ENCODE measurements at regions not wholly inside any gene's neighbourhood (a gene's known extent, or its start where the extent isn't known, plus 50 kb on each side); places are given as distances from the start of the nearest gene placed in this dataset.
A peak's percentile ranks its signal among the peaks of the same experiment; 100 is the strongest.
"Not testable (repeated sequence)": the region's sequence is repeated elsewhere in the genome, so short reads cannot be mapped to it uniquely, and the experiment has no call there.

GRCh38 chrX:83588409-83588808 lies 80.3 kb downstream of the POU3F4 start:
- no peak overlapping the region for H3K27ac ChIP-seq (ENCODE audit: low read depth, low read length)
- no peaks in the 10 kb centered on the region for H3K27me3 ChIP-seq (ENCODE audit: control insufficient read depth in 2 of 2, insufficient read depth in 2 of 2, low read length in 2 of 2)
- intact Hi-C loops (cut with micrococcal nuclease): no loop called here
- H3K9me3 Mint-ChIP-seq: no peaks in the 10 kb centered on the region
- ChIA-PET POLR2A (no interaction called here), CTCF (no interaction called here)
- no peaks in the 10 kb centered on the region for H3K4me1 ChIP-seq (ENCODE audit: control insufficient read depth in 2 of 2, insufficient read depth in 2 of 2, low read length in 2 of 2)
- DNase-seq (no peak), ATAC-seq (no peak)
- H3K4me3 Mint-ChIP-seq: no peak overlapping the region
- no peaks in the 10 kb centered on the region for H3K4me1 Mint-ChIP-seq
- no peak overlapping the region for H3K4me3 ChIP-seq (ENCODE audit: low read length)
- no peaks in the 10 kb centered on the region for H3K36me3 ChIP-seq (ENCODE audit: control insufficient read depth in 2 of 3, insufficient read depth in 3 of 3, low read length in 3 of 3)
- no peaks in the 10 kb centered on the region for H3K9me3 ChIP-seq (ENCODE audit: control insufficient read depth in 2 of 3, low read length in 3 of 3)
- H3K27ac Mint-ChIP-seq: no peak overlapping the region
- no peaks in the 10 kb centered on the region for H3K36me3 Mint-ChIP-seq
- H3K27me3 Mint-ChIP-seq: no peaks in the 10 kb centered on the region

- H3K36me3 Mint-ChIP-seq: no peaks in the 10 kb centered on the region
- DNase-seq (no peak), ATAC-seq (no peak)
- no peaks in the 10 kb centered on the region for H3K4me1 ChIP-seq (ENCODE audit: control insufficient read depth in 2 of 2, insufficient read depth in 2 of 2, low read length in 2 of 2)
- no peaks in the 10 kb centered on the region for H3K27me3 ChIP-seq (ENCODE audit: control insufficient read depth in 2 of 2, insufficient read depth in 2 of 2, low read length in 2 of 2)
- intact Hi-C loops (cut with micrococcal nuclease): no loop called here
- H3K27me3 Mint-ChIP-seq: no peaks in the 10 kb centered on the region
- no peaks in the 10 kb centered on the region for H3K4me1 Mint-ChIP-seq
- H3K4me3 ChIP-seq (ENCODE audit: low read length): no peak overlapping the region
- H3K4me3 Mint-ChIP-seq: no peak overlapping the region
- no peaks in the 10 kb centered on the region for H3K9me3 ChIP-seq (ENCODE audit: control insufficient read depth in 2 of 3, low read length in 3 of 3)
- H3K9me3 Mint-ChIP-seq: no peaks in the 10 kb centered on the region
- H3K27ac Mint-ChIP-seq: no peak overlapping the region
- CTCF ChIA-PET: no interaction called here
- H3K27ac ChIP-seq (ENCODE audit: low read depth, low read length): no peak overlapping the region
- H3K36me3 ChIP-seq (ENCODE audit: control insufficient read depth in 2 of 3, insufficient read depth in 3 of 3, low read length in 3 of 3): no peaks in the 10 kb centered on the region
- POLR2A ChIA-PET: no interaction called here
These were observed 85.7 kb downstream of the POU3F4 start for GRCh38 chrX:83593634-83594294.

- no peak for DNase-seq
- Histone ChIP-seq H3K36me3 (ENCODE audit: control insufficient read depth in 2 of 3, insufficient read depth in 3 of 3, low read length in 3 of 3) (no peaks in the 10 kb centered on the region), H3K27ac (ENCODE audit: low read depth, low read length) (no peak overlapping the region), H3K4me3 (ENCODE audit: low read length) (no peak overlapping the region), H3K4me1 (ENCODE audit: control insufficient read depth in 2 of 2, insufficient read depth in 2 of 2, low read length in 2 of 2) (no peaks in the 10 kb centered on the region), H3K9me3 (ENCODE audit: control insufficient read depth in 2 of 3, low read length in 3 of 3) (no peaks in the 10 kb centered on the region), H3K27me3 (ENCODE audit: control insufficient read depth in 2 of 2, insufficient read depth in 2 of 2, low read length in 2 of 2) (no peaks in the 10 kb centered on the region)
- Mint-ChIP-seq H3K27me3 (no peaks in the 10 kb centered on the region), H3K4me1 (peaks cover 0 to 6% (median 0%) of the 10 kb centered on the region in 7 donors), H3K4me3 (no peak overlapping the region), H3K9me3 (no peaks in the 10 kb centered on the region), H3K27ac (no peak overlapping the region), H3K36me3 (no peaks in the 10 kb centered on the region)
- ATAC-seq: no peak
- intact Hi-C loops (cut with micrococcal nuclease): no loop called here
- ChIA-PET POLR2A (no interaction called here), CTCF (no interaction called here)
These were observed 122.6 kb downstream of the POU3F4 start for GRCh38 chrX:83630662-83631061.

GRCh38 chrX:83649706-83650105 lies 141.6 kb downstream of the POU3F4 start:
- H3K9me3 ChIP-seq (ENCODE audit: control insufficient read depth in 2 of 3, low read length in 3 of 3); H3K27ac Mint-ChIP-seq; CTCF ChIA-PET; H3K4me1 ChIP-seq (ENCODE audit: control insufficient read depth in 2 of 2, insufficient read depth in 2 of 2, low read length in 2 of 2); ATAC-seq; H3K27me3 Mint-ChIP-seq; H3K27ac ChIP-seq (ENCODE audit: low read depth, low read length); H3K36me3 ChIP-seq (ENCODE audit: control insufficient read depth in 2 of 3, insufficient read depth in 3 of 3, low read length in 3 of 3); H3K9me3 Mint-ChIP-seq; H3K27me3 ChIP-seq (ENCODE audit: control insufficient read depth in 2 of 2, insufficient read depth in 2 of 2, low read length in 2 of 2); H3K4me3 Mint-ChIP-seq; POLR2A ChIA-PET; intact Hi-C loops (cut with micrococcal nuclease); DNase-seq; H3K36me3 Mint-ChIP-seq; H3K4me3 ChIP-seq (ENCODE audit: low read length); H3K4me1 Mint-ChIP-seq: not testable (repeated sequence)

GRCh38 chrX:83658731-83659130 lies 150.6 kb downstream of the POU3F4 start:
- H3K4me1 ChIP-seq (ENCODE audit: control insufficient read depth in 2 of 2, insufficient read depth in 2 of 2, low read length in 2 of 2): no peaks in the 10 kb centered on the region
- H3K36me3 ChIP-seq (ENCODE audit: control insufficient read depth in 2 of 3, insufficient read depth in 3 of 3, low read length in 3 of 3): no peaks in the 10 kb centered on the region
- ChIA-PET CTCF (no interaction called here), POLR2A (no interaction called here)
- ATAC-seq (no peak), DNase-seq (peak in 1 of 9 donors; percentile 1)
- H3K4me3 Mint-ChIP-seq: no peak overlapping the region
- no peaks in the 10 kb centered on the region for H3K27me3 ChIP-seq (ENCODE audit: control insufficient read depth in 2 of 2, insufficient read depth in 2 of 2, low read length in 2 of 2)
- intact Hi-C loops (cut with micrococcal nuclease): no loop called here
- H3K4me1 Mint-ChIP-seq: no peaks in the 10 kb centered on the region
- H3K4me3 ChIP-seq (ENCODE audit: low read length): no peak overlapping the region
- H3K9me3 ChIP-seq (ENCODE audit: control insufficient read depth in 2 of 3, low read length in 3 of 3): no peaks in the 10 kb centered on the region
- no peaks in the 10 kb centered on the region for H3K36me3 Mint-ChIP-seq
- H3K27ac Mint-ChIP-seq: no peak overlapping the region
- H3K27me3 Mint-ChIP-seq: peaks cover 0 to 3% (median 0%) of the 10 kb centered on the region in 5 donors
- no peak overlapping the region for H3K27ac ChIP-seq (ENCODE audit: low read depth, low read length)
- peaks cover 0 to 6% (median 0%) of the 10 kb centered on the region in 11 donors for H3K9me3 Mint-ChIP-seq

Data from naive thymus-derived CD4-positive, alpha-beta T cell (primary cell).